GM18858 (cell line): ENCODE measurements at regions not wholly inside any gene's neighbourhood (a gene's known extent, or its start where the extent isn't known, plus 50 kb on each side); places are given as distances from the start of the nearest gene placed in this dataset.

Experiments
- ATAC-seq: cut with Tn5 transposase; IDR thresholded peaks from one replicate; pipeline ENCODE4 v1.9.1; 2021; ENCODE audit not compliant: unreplicated experiment

GRCh38 chr11:15483205-15483604, 368.5 kb downstream of the INSC start:
- peak; percentile 84 for ATAC-seq

DNA sequence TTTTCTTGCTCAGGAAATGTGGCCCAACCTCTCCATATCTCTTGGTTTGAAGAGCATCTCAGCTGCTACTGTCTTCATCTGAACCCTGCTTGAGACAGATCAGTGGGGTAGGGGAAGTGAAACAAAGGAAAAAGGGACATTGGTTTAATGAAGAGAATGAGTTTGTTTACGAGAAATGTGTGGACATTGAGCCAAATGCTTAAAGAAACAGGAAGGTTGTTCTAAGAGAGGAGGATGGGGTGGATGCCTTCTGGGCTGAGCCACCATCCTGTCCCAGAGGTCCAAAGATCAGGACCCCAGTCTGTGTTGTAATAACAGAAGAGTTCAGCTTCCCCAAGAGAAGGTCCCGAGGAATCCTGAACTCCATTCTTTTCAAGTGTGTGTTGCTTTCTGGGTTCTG, 369.7 kb downstream of the INSC start:
- ATAC-seq = no peak

DNA sequence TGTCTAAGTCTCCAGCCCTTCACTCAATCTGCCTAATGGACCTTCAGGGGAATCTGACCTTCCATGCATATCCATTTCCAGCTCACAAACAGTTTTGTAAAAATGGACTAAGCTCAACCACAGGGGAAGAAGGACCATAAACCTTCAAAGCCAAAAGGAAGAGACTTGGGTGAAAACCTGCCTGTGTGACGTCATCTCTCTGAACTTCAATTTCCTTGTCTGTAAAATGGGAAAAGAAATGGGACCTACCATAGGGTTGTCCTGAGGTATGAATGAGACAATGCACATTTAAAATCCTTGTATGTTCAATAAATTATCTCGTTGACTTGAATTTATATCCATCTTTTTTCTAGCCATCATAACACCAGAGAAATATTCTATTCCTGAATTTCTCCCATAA, 370.7 kb downstream of the INSC start:
- no peak for ATAC-seq

- no peak for ATAC-seq
Observed at GRCh38 chr11:15489281-15489680, 374.6 kb downstream of the INSC start.

GRCh38 chr11:15490535-15490934, 375.8 kb downstream of the INSC start:
- ATAC-seq = no peak

GRCh38 chr11:15493066-15493465, 378.3 kb downstream of the INSC start:
- no peak for ATAC-seq

DNA sequence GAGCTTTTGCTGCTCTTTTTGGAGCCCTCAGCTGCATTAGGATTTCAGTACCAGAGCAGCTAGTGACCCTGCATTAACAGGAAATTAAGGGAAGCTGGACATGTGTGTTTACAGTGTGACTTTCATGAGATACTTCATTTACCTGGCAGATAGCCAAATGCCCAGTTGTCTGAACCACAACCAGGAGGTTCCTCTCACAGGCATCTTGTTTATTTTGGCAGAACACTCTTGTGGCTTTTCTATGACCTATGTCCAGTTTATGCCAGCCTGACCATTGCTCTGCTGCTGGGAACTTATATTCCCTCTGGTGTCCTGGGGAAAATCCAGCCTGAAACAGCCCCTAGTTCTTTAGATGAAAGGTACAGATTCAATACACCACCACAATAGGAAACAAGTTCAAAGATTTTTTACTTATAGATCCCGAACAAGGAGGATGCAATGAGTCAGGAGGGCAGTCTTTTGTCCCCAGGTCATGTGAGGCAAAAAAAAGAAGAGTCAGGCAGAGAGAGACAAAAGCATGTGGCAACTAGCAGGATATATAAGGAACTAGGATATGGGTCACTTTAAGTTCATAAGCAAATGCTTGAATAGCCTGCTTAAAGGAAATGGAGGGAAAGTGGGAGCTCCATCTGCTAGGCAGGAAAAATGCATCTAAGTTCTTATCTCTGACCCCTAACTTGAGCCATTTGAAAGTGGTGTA, 379.3 kb downstream of the INSC start:
- no peak for ATAC-seq

GRCh38 chr11:15494740-15495139, 380.0 kb downstream of the INSC start:
- no peak for ATAC-seq

DNA sequence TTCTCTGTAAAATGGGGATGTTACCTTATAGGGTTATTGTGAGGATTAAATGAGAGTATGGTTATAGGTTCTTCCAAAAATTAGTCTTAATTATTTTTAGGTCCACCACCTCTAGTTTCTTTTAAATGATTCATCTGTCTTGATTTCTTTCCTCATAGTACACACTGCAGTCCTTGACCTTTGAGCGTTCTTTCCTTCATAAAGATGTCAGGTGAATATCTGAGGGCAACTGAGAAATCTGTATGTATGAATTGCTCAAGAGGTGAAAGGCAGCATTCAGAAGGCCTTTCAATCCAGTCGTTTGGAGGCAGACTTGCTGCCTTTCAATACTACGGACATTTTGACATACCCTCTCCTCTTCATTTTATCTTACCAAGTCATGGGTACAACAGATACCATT, 380.7 kb downstream of the INSC start:
- no peak for ATAC-seq

DNA sequence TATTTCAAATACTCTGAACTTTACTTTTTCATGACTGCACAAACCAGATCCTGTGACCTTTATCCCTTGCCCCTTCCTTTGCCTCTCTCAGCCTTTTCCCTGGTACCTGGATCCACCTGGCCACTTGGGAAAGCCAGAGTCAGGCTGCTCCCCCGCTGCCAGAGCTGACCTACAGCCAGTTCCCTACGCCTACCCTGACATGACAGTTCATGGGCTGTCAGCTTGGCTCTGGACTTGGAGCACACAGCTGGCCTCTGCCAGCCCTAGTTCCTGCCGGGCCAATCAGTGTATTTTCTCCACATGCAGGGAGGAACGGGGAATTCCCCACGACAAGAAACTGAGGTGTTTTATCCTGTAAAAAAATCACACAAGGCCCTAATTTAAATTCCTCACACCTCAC, 382.6 kb downstream of the INSC start:
- no peak for ATAC-seq

- ATAC-seq = no peak
Observed at GRCh38 chr11:15499674-15500073, 385.0 kb downstream of the INSC start.

GRCh38 chr11:15500643-15501042, 385.9 kb downstream of the INSC start:
- ATAC-seq = no peak

- no peak for ATAC-seq
Observed at GRCh38 chr11:15501566-15501965, 386.8 kb downstream of the INSC start.

DNA sequence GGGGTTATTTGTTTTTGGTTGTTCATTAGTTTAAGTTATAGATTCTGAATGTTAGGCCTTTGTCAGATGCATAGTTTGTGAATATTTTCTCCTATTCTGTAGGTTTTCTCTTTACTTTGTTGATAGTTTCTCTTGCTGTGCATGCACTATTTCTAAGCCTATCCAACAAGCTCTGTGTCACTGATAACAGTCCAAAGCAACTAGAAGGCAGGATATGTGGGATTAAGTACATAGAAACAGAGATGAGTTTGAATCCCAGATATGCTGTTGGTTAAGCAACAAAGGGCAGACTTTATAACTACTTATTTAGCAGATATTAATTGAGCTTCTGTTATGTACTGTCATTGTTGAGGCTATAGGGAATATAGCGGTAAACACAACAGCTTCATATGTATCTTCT, 390.4 kb downstream of the INSC start:
- no peak for ATAC-seq

DNA sequence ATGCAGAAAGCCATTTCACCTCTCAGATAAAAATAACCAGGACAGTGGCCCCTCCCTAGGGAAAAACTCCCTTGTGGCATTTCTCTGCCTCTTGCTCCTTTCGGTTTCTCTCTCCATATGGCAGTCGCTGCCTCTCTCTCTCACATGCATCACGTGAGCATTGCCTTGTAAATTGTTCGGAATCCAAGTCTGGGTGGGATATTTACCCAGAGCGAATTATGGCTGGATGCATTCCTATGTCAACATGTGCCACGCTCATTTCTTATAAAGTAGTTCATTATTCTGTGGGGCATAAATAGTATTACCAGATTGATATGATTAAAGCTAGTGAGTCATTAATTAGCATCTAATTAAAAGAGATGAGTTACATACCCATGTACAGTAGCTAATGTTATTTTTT, 392.9 kb downstream of the INSC start:
- ATAC-seq = no peak

DNA sequence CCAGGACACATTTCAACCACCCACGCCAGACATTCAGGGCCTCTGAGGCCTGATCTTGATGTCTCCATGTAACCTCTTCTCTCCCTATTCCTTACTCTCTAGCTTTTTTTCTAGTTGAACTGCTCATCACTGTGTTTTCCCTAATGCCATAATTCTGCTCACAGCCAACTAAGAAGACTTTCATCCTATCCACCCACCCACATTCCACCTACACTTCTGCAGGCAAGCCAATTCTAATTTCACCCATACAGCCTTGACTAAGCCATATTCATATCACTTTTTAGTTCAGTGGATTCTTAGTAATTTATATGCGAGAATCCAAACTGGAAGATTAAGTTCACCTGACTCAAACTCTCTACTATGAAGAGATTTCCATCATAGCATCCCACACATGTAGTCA, 394.4 kb downstream of the INSC start:
- ATAC-seq = no peak

GRCh38 chr11:15519124-15519791, 404.5 kb downstream of the INSC start:
- ATAC-seq = peak; percentile 85

DNA sequence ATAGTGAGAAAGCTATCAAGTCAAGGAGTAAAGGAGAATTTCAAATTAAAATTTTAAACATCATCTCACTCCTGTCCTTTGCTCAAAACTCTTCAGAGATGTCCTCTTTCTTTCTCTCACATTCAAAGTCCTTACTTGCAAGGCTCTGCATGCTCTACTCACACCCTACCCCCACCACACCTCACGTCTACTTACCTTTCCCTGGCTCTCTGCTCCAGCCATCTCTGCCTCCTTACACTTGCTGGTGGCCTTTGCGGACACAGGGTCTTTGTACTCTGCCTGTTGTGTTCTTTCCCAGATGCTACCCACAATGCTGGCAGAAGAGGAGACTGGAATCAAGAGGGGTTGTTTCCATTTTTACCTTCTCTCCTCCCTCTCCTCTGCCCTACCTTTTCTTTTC, 405.2 kb downstream of the INSC start:
- ATAC-seq = no peak

GRCh38 chr11:15523543-15523942, 408.8 kb downstream of the INSC start:
- no peak for ATAC-seq

GRCh38 chr11:15525582-15525981, 410.9 kb downstream of the INSC start:
- ATAC-seq = no peak

DNA sequence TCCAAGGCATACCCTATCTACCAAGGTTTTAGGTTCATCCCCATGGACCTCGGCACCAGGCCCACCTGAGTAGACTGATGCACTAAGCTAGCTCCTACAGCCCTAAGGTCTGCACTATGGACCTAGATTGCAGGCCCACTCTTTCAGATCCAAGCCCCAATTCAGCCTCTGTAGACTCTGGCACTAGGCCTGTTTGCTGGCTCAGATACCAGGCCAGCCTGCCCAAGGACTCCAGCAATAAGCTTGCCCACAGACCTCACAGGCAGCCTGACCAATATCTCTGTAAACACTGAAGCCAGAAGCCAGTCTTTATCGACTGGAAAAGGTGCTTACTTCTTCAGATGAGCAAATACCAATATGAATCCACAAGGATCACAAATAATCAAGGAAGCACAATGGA, 411.3 kb downstream of the INSC start:
- ATAC-seq = no peak

GRCh38 chr11:15526859-15527450, 412.2 kb downstream of the INSC start:
- ATAC-seq = no peak

- no peak for ATAC-seq
Observed at GRCh38 chr11:15532432-15532831, 417.7 kb downstream of the INSC start.
